ENCODE measurements at regions not wholly inside any gene's neighbourhood (a gene's known extent, or its start where the extent isn't known, plus 50 kb on each side); places are given as distances from the start of the nearest gene placed in this dataset.

DNA sequence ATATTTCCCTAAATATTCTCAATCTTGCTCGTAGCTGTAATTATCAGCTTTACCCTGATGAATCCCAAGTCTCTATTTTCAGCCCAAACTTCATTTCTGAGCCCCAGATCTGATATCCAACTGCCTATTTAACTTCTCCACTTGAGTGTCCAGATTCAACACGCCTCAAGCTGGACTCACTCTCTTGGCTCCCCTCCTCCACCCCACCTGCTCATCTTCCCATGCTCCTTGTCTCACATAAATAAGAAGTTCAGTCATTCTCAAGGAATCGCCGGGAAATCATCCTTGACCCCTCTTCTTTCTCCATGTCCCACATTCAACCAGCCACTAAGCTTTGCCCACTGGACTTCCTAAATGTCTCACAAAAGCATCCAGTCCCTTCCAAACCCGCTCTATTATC is 89.9 kb upstream of the STMND1 start:
- H3K9me3 ChIP-seq (ENCODE audit: low read length) = no peaks in the 10 kb centered on the region
- peak overlapping the region; percentile 44 for H3K9ac ChIP-seq (ENCODE audit: low read length)
- H3K27ac ChIP-seq (ENCODE audit: low read depth, low read length) = peak overlapping the region; percentile 60
- H3K4me3 ChIP-seq (ENCODE audit: low read depth in 1 of 2, low read length in 2 of 2) = peak overlapping the region in 1 of 2 donors; percentile 41
- no peaks in the 10 kb centered on the region for H3K27me3 ChIP-seq (ENCODE audit: control insufficient read depth in 1 of 2, insufficient read depth in 2 of 2, low read length in 2 of 2)
- peaks cover 11% of the 10 kb centered on the region for H3K4me1 ChIP-seq (ENCODE audit: insufficient read depth, low read length)
- H3K36me3 ChIP-seq (ENCODE audit: insufficient read depth, low read length) = no peaks in the 10 kb centered on the region

DNA sequence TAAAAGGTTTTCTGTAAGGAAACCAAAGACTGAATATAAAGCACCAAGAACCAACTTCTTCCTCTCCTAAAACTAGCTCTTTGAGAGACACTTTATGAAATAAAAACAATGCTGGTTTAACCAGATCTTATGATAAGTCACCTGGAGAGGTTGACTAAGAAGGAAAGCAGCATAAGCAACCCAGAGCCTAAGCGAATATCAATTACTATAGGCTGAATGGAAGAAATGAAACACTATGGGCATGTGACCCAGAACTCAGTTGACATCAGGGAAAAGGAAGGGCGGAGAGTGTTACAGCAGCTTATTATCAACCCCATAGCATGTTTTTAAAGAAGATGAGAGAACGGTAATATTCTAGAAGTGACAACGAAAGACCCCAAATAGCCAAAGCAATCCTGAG is 94.1 kb upstream of the STMND1 start:
- H3K27ac ChIP-seq (ENCODE audit: low read depth, low read length) = no peak overlapping the region
- H3K9me3 ChIP-seq (ENCODE audit: low read length) = no peaks in the 10 kb centered on the region
- H3K4me3 ChIP-seq (ENCODE audit: low read depth in 1 of 2, low read length in 2 of 2) = no peak overlapping the region
- no peak overlapping the region for H3K9ac ChIP-seq (ENCODE audit: low read length)
- no peaks in the 10 kb centered on the region for H3K36me3 ChIP-seq (ENCODE audit: insufficient read depth, low read length)
- peaks cover 9% of the 10 kb centered on the region for H3K4me1 ChIP-seq (ENCODE audit: insufficient read depth, low read length)
- H3K27me3 ChIP-seq (ENCODE audit: control insufficient read depth in 1 of 2, insufficient read depth in 2 of 2, low read length in 2 of 2) = no peaks in the 10 kb centered on the region

DNA sequence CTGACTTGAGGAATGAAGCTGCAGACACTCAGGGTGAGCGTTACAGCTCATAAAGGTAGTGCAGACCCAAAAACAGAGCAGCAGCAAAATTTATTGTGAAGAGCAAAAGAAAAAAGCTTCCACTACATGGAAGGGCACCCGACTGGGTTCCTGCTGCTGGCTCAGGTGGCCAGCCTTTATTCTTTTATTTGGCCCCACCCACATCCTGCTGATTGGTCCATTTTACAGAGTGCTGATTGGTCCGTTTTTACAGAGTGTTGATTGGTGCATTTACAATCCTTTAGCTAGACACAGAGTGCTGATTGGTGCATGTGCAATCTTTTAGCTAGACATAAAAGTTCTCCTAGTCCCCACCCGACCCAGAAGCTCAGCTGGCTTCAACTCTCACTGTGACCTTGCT is 95.3 kb upstream of the STMND1 start:
- Histone ChIP-seq H3K9ac (ENCODE audit: low read length) (no peak overlapping the region), H3K36me3 (ENCODE audit: insufficient read depth, low read length) (no peaks in the 10 kb centered on the region), H3K4me1 (ENCODE audit: insufficient read depth, low read length) (no peaks in the 10 kb centered on the region), H3K4me3 (ENCODE audit: low read depth in 1 of 2, low read length in 2 of 2) (no peak overlapping the region), H3K9me3 (ENCODE audit: low read length) (no peaks in the 10 kb centered on the region), H3K27me3 (ENCODE audit: control insufficient read depth in 1 of 2, insufficient read depth in 2 of 2, low read length in 2 of 2) (no peaks in the 10 kb centered on the region), H3K27ac (ENCODE audit: low read depth, low read length) (no peak overlapping the region)

DNA sequence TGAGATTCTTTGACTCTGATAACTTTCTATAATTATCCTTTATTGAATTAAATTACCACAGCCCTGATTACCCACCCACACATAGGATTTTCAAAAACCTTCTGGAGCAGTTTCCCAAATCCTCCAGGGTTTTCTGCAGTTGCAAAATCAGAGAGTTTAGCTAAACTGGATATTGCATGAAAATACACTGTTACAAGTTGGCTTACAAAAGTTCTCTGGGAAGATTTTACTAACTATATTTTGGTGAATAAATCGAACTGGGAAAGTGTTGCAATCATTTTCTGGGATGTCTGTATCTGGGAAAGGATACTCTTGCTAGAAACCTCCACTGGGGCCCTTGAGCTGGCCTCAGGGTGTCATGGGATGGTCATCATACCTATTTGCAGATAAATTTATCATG is 97.6 kb upstream of the STMND1 start:
- no peaks in the 10 kb centered on the region for H3K9me3 ChIP-seq (ENCODE audit: low read length)
- H3K9ac ChIP-seq (ENCODE audit: low read length) = no peak overlapping the region
- H3K36me3 ChIP-seq (ENCODE audit: insufficient read depth, low read length) = no peaks in the 10 kb centered on the region
- no peak overlapping the region for H3K27ac ChIP-seq (ENCODE audit: low read depth, low read length)
- no peak overlapping the region for H3K4me3 ChIP-seq (ENCODE audit: low read depth in 1 of 2, low read length in 2 of 2)
- peaks cover 7% of the 10 kb centered on the region for H3K4me1 ChIP-seq (ENCODE audit: insufficient read depth, low read length)
- H3K27me3 ChIP-seq (ENCODE audit: control insufficient read depth in 1 of 2, insufficient read depth in 2 of 2, low read length in 2 of 2) = no peaks in the 10 kb centered on the region

DNA sequence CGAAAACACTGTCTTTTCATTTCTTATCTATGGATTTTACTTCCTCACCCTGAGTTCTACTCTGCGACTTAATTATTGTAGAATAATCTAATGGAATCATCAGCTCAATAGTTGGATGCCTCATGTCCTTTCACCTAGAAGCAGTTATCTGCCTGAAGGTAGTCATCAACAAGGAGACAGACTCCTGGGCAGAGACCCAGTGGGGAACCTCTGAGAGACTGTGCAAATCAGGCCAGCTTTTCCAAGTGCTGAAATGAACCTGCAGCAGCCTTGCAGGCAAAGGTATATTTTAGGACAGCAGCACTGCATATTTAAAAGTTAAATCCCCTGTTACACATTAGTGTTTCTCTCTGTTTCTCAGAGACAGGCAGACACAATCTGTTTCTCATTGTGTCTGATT is 99.7 kb upstream of the STMND1 start:
- Histone ChIP-seq H3K4me3 (ENCODE audit: low read depth in 1 of 2, low read length in 2 of 2) (no peak overlapping the region), H3K9ac (ENCODE audit: low read length) (no peak overlapping the region), H3K4me1 (ENCODE audit: insufficient read depth, low read length) (peaks cover 7% of the 10 kb centered on the region), H3K27ac (ENCODE audit: low read depth, low read length) (no peak overlapping the region), H3K27me3 (ENCODE audit: control insufficient read depth in 1 of 2, insufficient read depth in 2 of 2, low read length in 2 of 2) (no peaks in the 10 kb centered on the region), H3K36me3 (ENCODE audit: insufficient read depth, low read length) (no peaks in the 10 kb centered on the region), H3K9me3 (ENCODE audit: low read length) (no peaks in the 10 kb centered on the region)

DNA sequence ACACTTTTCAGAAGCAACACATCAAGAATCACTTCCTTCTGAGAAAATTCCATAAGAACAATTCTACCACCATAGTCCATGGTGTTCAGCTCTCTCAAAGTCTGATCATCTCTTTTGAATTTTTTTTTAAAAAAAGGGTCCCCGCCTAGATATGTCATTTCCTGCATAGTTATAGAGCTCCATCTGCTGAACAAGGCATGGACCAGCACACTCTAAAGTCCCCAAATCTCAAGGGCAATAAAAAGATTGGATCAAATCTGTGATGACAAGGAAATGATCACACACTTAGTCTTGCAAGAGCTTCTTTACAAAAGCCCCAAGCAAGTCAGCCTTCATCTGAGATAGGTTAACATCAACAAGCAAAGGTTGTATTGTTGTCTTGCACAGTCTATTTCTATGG is 100.7 kb upstream of the STMND1 start:
- peaks cover 7% of the 10 kb centered on the region for H3K4me1 ChIP-seq (ENCODE audit: insufficient read depth, low read length)
- no peaks in the 10 kb centered on the region for H3K36me3 ChIP-seq (ENCODE audit: insufficient read depth, low read length)
- H3K4me3 ChIP-seq (ENCODE audit: low read depth in 1 of 2, low read length in 2 of 2) = no peak overlapping the region
- H3K27me3 ChIP-seq (ENCODE audit: control insufficient read depth in 1 of 2, insufficient read depth in 2 of 2, low read length in 2 of 2) = no peaks in the 10 kb centered on the region
- H3K27ac ChIP-seq (ENCODE audit: low read depth, low read length) = no peak overlapping the region
- H3K9ac ChIP-seq (ENCODE audit: low read length) = no peak overlapping the region
- no peaks in the 10 kb centered on the region for H3K9me3 ChIP-seq (ENCODE audit: low read length)

DNA sequence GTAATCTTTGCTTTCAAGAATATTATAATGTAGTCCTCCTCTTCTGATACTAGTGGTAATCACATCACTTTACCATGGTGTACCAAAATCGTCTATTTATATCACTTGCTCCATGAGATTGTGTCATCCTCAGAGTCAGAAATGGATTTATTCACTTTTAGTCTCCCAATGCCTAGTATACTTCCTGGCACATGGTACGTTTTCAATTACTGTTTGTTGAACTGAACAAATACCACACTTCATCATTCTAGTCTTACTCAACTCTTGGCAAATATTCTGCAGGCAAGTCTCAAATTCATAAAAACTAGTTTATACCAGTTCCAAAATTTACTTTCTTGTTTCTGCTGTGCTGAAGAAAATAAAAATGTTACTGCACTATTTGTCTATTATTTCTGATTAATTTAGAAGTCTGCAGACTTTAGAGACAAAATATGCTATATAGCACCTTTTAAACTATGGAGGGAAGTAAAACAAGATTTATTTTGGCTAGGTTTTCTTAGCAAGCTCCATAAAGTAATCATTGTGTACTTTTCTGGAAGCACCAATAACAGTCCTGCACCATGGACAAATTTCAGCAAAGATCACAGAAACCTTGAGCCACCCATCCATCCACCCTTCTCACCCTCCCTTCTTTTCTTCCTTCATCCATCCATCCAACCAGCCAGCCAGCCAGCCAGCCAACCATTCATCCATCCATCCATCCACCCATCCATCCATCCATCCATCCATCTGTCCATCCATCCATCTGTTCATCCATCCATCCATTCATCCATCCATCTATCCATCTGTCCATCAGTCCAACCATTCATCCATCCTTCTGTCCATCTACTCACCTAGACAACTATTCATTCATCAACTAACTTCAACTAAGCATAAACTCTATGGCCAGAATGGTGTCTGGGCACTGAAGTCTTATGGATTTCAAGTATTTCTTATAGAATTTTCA is 102.1 kb upstream of the STMND1 start:
- H3K27me3 ChIP-seq (ENCODE audit: control insufficient read depth in 1 of 2, insufficient read depth in 2 of 2, low read length in 2 of 2) = no peaks in the 10 kb centered on the region
- H3K36me3 ChIP-seq (ENCODE audit: insufficient read depth, low read length) = no peaks in the 10 kb centered on the region
- no peaks in the 10 kb centered on the region for H3K9me3 ChIP-seq (ENCODE audit: low read length)
- no peak overlapping the region for H3K27ac ChIP-seq (ENCODE audit: low read depth, low read length)
- H3K4me1 ChIP-seq (ENCODE audit: insufficient read depth, low read length) = peaks cover 7% of the 10 kb centered on the region
- H3K4me3 ChIP-seq (ENCODE audit: low read depth in 1 of 2, low read length in 2 of 2) = no peak overlapping the region
- H3K9ac ChIP-seq (ENCODE audit: low read length) = no peak overlapping the region

DNA sequence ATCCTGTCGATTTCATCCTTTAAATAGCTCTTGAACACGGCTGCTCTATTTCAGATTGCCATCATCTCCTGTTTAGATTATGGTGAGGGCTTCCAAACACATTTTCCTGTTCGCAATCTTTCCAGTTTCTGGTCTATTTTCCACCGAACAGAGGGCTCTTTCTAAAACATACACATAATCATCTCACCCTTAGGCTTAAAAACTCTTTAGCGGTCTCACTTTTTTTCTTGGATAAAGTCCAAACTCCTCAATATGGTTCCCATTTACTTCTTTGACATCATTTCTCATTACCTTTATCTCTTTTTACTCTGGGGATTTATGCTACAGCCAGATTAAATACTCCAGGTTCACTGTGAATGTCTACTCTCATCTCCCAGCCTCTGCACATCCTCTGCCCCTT is 103.4 kb upstream of the STMND1 start:
- no peaks in the 10 kb centered on the region for H3K36me3 ChIP-seq (ENCODE audit: insufficient read depth, low read length)
- no peaks in the 10 kb centered on the region for H3K27me3 ChIP-seq (ENCODE audit: control insufficient read depth in 1 of 2, insufficient read depth in 2 of 2, low read length in 2 of 2)
- peaks cover 7% of the 10 kb centered on the region for H3K4me1 ChIP-seq (ENCODE audit: insufficient read depth, low read length)
- no peaks in the 10 kb centered on the region for H3K9me3 ChIP-seq (ENCODE audit: low read length)
- no peak overlapping the region for H3K9ac ChIP-seq (ENCODE audit: low read length)
- no peak overlapping the region for H3K27ac ChIP-seq (ENCODE audit: low read depth, low read length)
- H3K4me3 ChIP-seq (ENCODE audit: low read depth in 1 of 2, low read length in 2 of 2) = no peak overlapping the region

DNA sequence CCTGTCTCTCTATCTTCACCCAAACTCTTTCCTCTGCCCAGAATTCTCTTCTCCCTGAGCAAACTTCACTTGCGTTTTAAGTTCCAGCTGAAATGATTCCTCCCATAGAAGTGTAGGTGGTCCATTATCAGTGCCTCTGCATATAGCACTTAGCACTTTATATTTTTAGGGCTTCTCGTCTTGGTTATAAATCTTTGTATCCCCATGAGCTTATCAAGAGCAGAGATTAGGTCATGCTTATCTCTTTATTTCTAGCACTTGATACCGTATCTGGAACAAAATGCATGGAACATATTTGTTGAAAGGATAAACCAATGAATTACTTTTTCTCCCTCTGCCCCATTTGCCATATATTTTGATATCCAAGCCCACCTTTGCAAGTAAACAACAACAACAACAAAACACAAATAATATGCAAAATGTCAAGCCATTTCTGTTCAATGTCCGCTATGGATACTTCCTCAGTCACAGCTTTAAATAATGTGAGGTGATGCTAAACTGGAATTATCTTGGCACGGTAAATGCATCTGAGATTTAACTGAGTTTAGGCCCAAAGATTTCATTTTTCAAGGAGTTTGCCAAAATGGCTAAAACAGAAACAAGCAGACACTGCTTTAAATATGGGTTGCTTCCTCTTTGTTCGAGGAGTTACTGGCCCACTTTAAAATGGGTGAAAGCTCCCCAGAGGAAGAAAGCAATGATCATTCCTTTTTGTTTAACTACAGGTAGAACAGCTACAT is 106.2 kb upstream of the STMND1 start:
- H3K9ac ChIP-seq (ENCODE audit: low read length) = no peak overlapping the region
- no peaks in the 10 kb centered on the region for H3K9me3 ChIP-seq (ENCODE audit: low read length)
- peaks cover 7% of the 10 kb centered on the region for H3K4me1 ChIP-seq (ENCODE audit: insufficient read depth, low read length)
- no peaks in the 10 kb centered on the region for H3K36me3 ChIP-seq (ENCODE audit: insufficient read depth, low read length)
- H3K4me3 ChIP-seq (ENCODE audit: low read depth in 1 of 2, low read length in 2 of 2) = no peak overlapping the region
- no peak overlapping the region for H3K27ac ChIP-seq (ENCODE audit: low read depth, low read length)
- no peaks in the 10 kb centered on the region for H3K27me3 ChIP-seq (ENCODE audit: control insufficient read depth in 1 of 2, insufficient read depth in 2 of 2, low read length in 2 of 2)

DNA sequence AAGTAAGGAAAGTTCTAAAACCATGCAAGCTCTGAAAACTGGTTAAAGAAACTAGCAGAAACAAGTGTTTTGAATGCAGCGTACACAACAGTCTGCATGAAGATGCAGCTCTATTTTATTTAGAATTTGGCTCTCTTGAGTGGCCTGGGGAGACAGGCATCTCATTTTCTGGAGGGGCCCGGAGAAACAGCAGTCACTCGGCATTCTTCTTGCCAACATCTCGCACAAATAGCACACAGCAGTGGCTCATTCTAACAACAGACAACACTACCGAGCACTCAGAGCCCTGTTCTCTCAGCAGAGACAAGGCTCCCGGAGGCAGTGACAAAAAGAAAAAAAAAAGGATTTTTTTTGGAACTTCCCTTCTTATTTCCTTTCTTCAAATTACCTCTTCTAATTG is 108.5 kb upstream of the STMND1 start:
- no peaks in the 10 kb centered on the region for H3K27me3 ChIP-seq (ENCODE audit: control insufficient read depth in 1 of 2, insufficient read depth in 2 of 2, low read length in 2 of 2)
- H3K27ac ChIP-seq (ENCODE audit: low read depth, low read length) = no peak overlapping the region
- H3K9me3 ChIP-seq (ENCODE audit: low read length) = no peaks in the 10 kb centered on the region
- H3K4me3 ChIP-seq (ENCODE audit: low read depth in 1 of 2, low read length in 2 of 2) = no peak overlapping the region
- H3K36me3 ChIP-seq (ENCODE audit: insufficient read depth, low read length) = no peaks in the 10 kb centered on the region
- H3K9ac ChIP-seq (ENCODE audit: low read length) = no peak overlapping the region
- H3K4me1 ChIP-seq (ENCODE audit: insufficient read depth, low read length) = no peaks in the 10 kb centered on the region

DNA sequence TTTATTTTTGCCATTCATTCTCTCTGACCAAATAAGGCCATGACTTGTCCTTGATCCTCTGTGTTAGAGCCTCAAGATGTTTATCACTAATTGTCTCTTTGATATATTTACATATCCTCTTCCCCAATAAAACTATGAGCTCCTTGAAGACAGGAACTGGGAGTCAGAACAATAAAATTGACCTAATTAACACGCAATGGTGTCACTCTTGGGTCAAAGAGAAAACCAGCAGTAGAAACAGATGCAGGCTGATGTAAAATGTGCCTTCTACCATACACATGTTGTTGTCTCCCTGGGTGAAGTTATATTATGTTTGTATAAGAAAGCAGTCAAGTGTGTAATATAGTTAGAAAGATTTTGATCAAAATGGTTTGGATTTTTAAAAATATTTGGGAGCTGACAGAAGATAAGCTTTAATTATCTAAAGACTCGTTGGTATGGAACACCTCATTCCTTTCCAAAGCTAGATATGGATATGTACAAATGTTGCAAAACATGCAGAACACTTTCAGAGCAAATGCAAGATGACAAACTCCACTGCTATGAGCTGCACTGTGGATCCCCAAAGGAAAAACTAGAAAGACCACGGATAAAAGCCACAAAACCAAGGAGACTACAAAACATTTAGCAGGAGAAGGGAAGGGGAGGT is 109.7 kb upstream of the STMND1 start:
- H3K9me3 ChIP-seq (ENCODE audit: low read length) = no peaks in the 10 kb centered on the region
- H3K27ac ChIP-seq (ENCODE audit: low read depth, low read length) = no peak overlapping the region
- H3K36me3 ChIP-seq (ENCODE audit: insufficient read depth, low read length) = no peaks in the 10 kb centered on the region
- no peaks in the 10 kb centered on the region for H3K27me3 ChIP-seq (ENCODE audit: control insufficient read depth in 1 of 2, insufficient read depth in 2 of 2, low read length in 2 of 2)
- no peak overlapping the region for H3K4me3 ChIP-seq (ENCODE audit: low read depth in 1 of 2, low read length in 2 of 2)
- H3K9ac ChIP-seq (ENCODE audit: low read length) = no peak overlapping the region
- H3K4me1 ChIP-seq (ENCODE audit: insufficient read depth, low read length) = no peaks in the 10 kb centered on the region

Measured in muscle layer of colon (tissue), 2 donors.